Epithelial cell of proximal tubule (primary cell): ENCODE measurements at regions not wholly inside any gene's neighbourhood (a gene's known extent, or its start where the extent isn't known, plus 50 kb on each side); places are given as distances from the start of the nearest gene placed in this dataset.

ENCODE experiments used
- DNase-seq: peaks from one replicate; pipeline ENCODE4 v3.0.0-alpha.2; 2011; ENCODE audit warnings: low read depth
- H3K4me3 ChIP-seq: 2 replicates; pipeline ENCODE4 v1.5.1; 2011; ENCODE audit warnings: low read depth, mild to moderate bottlenecking, low read length
- CTCF ChIP-seq: conservative IDR thresholded peaks from 2 replicates; pipeline ENCODE4 v1.5.1; 2012; ENCODE audit warnings: low read depth, mild to moderate bottlenecking, low read length

GRCh38 chr13:84360822-84361221, 478.5 kb upstream of the SLITRK1 start:
- no peak overlapping the region for H3K4me3 ChIP-seq
- no peak for DNase-seq
- TF ChIP-seq CTCF: no peak

GRCh38 chr13:84358601-84359000, 476.3 kb upstream of the SLITRK1 start:
- DNase-seq: no peak
- no peak overlapping the region for H3K4me3 ChIP-seq
- no peak for TF ChIP-seq CTCF

GRCh38 chr13:84352946-84353345, 470.7 kb upstream of the SLITRK1 start:
- H3K4me3 ChIP-seq: no peak overlapping the region
- no peak for DNase-seq
- no peak for TF ChIP-seq CTCF

GRCh38 chr13:84339456-84339855, 457.2 kb upstream of the SLITRK1 start:
- TF ChIP-seq CTCF: no peak
- DNase-seq: no peak
- no peak overlapping the region for H3K4me3 ChIP-seq

- TF ChIP-seq CTCF: no peak
- H3K4me3 ChIP-seq: no peak overlapping the region
- no peak for DNase-seq
These were observed 450.1 kb upstream of the SLITRK1 start for GRCh38 chr13:84332346-84332745.

GRCh38 chr13:84315527-84315926, 433.3 kb upstream of the SLITRK1 start:
- no peak for DNase-seq
- no peak overlapping the region for H3K4me3 ChIP-seq
- TF ChIP-seq CTCF: no peak

GRCh38 chr13:84303035-84303434, 420.8 kb upstream of the SLITRK1 start:
- no peak for DNase-seq

More at GRCh38 chr13:84303035-84303434, 420.8 kb upstream of the SLITRK1 start:
- H3K4me3 ChIP-seq: no peak overlapping the region
- TF ChIP-seq CTCF: no peak
